A549 (cell line): ENCODE measurements at regions not wholly inside any gene's neighbourhood (a gene's known extent, or its start where the extent isn't known, plus 50 kb on each side); places are given as distances from the start of the nearest gene placed in this dataset.

Source experiments
- CBX2 ChIP-seq: fragments of 200-600 bp; sonication (generic); IDR thresholded peaks from 2 replicates; pipeline ENCODE4 v1.6.1; 2016; ENCODE audit warnings: low read depth, mild to moderate bottlenecking, borderline replicate concordance
- NFE2L2 ChIP-seq: fragments of 150-350 bp; conservative IDR thresholded peaks from 2 replicates; pipeline ENCODE4 v1.6.1; 2014; ENCODE audit warnings: low read length
- PHF8 ChIP-seq: fragments of 200-600 bp; sonication (generic); IDR thresholded peaks from 2 replicates; pipeline ENCODE4 v1.6.1; 2016; ENCODE audit warnings: low read depth, mild to moderate bottlenecking, antibody characterized with exemption, moderate library complexity, borderline replicate concordance
- POLR2A ChIP-seq: IDR thresholded peaks from 2 replicates; pipeline ENCODE4 v1.6.1; 2012; ENCODE audit warnings: mild to moderate bottlenecking, low read length
- SMC3 ChIP-seq: fragments of >200 bp; sonication (Bioruptor Twin); formaldehyde crosslinking; IDR thresholded peaks from 3 replicates; pipeline ENCODE4 v1.6.1; 2018; ENCODE audit warnings: inconsistent platforms
- TF ChIP-seq, protein P1 (sequence below): fragments of >200 bp; sonication (Bioruptor Twin); formaldehyde crosslinking; IDR thresholded peaks from 3 replicates; pipeline ENCODE4 v1.5.1; 2016

DNA sequence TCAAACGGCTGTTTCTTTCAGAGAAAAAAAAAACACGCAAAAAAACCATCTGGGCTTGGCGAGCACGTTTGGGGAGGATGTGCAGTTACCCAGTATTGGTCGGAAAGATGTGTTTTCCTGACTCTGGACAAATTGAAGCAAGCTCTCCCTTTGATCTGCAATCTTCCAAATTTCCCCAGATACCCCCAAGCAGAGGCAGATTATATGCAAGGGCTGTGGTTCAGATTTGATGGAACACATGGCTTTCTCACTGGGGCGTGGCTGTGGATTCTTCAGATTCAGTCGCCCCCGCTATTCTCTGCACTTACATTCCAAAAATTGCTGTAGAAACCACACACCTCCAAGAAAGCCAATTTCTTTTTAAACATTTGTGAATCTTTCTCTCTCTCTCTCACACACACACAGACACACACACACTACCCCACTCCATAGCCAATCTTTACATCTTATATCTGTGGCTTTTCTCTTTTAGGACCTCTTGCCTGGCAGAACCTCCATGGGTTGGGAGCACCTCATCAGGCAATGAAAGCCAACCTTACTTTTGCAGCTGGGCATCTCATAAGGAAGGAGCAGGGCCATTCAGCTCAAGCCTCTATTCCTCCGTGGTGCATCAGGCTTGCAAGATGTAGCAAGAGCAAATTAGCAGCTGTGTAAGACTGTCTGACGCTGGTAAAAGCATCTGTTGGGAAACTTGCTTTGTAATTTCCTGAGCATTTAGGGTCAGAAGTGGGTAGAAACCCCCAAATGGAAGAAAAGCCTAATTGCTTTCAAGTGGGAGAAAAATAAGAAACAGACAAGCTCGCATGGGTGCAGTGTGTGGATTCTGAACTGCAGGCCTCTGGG lies 103.9 kb upstream of the FAM20A start:
- TF ChIP-seq, protein P1, sequence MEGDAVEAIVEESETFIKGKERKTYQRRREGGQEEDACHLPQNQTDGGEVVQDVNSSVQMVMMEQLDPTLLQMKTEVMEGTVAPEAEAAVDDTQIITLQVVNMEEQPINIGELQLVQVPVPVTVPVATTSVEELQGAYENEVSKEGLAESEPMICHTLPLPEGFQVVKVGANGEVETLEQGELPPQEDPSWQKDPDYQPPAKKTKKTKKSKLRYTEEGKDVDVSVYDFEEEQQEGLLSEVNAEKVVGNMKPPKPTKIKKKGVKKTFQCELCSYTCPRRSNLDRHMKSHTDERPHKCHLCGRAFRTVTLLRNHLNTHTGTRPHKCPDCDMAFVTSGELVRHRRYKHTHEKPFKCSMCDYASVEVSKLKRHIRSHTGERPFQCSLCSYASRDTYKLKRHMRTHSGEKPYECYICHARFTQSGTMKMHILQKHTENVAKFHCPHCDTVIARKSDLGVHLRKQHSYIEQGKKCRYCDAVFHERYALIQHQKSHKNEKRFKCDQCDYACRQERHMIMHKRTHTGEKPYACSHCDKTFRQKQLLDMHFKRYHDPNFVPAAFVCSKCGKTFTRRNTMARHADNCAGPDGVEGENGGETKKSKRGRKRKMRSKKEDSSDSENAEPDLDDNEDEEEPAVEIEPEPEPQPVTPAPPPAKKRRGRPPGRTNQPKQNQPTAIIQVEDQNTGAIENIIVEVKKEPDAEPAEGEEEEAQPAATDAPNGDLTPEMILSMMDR, result no peak
- TF ChIP-seq CBX2, result no peak
- no peak for TF ChIP-seq NFE2L2
- TF ChIP-seq PHF8, result no peak
- TF ChIP-seq POLR2A, result no peak
- TF ChIP-seq SMC3, result no peak
